Bronchial epithelial cell (primary cell): ENCODE measurements at regions not wholly inside any gene's neighbourhood (a gene's known extent, or its start where the extent isn't known, plus 50 kb on each side); places are given as distances from the start of the nearest gene placed in this dataset.
"Not testable (repeated sequence)": the region's sequence is repeated elsewhere in the genome, so short reads cannot be mapped to it uniquely, and the experiment has no call there.

Experiments used
- DNase-seq: peaks from one replicate; pipeline ENCODE4 v3.0.0-alpha.2; 2010; ENCODE audit warnings: low read depth
- FAIRE-seq: peaks from 2 replicates; lab custom pipeline; 2011; peaks lifted over from hg19 to GRCh38; lab: Jason Lieb, UNC
- H3K27me3 ChIP-seq: 2 replicates; pipeline ENCODE4 v1.5.1; 2011; ENCODE audit warnings: low read length; ENCODE audit not compliant: control insufficient read depth, insufficient read depth
- H3K36me3 ChIP-seq: 2 replicates; pipeline ENCODE4 v1.5.1; 2011; ENCODE audit warnings: low read length; ENCODE audit not compliant: control insufficient read depth, insufficient read depth
- H3K4me3 ChIP-seq: 2 replicates; pipeline ENCODE4 v1.5.1; 2011; ENCODE audit warnings: mild to moderate bottlenecking, low read depth, low read length, control low read depth
- CTCF ChIP-seq: IDR thresholded peaks from 2 replicates; pipeline ENCODE4 v1.5.1; 2011; ENCODE audit warnings: mild to moderate bottlenecking, moderate library complexity, low read length, control low read depth, inconsistent platforms; ENCODE audit not compliant: insufficient read depth, severe bottlenecking

GRCh38 chr6:114878091-114878490 lies 535.3 kb upstream of the HS3ST5 start:
- DNase-seq, result no peak
- FAIRE-seq, result no peak
- no peaks in the 10 kb centered on the region for H3K36me3 ChIP-seq
- no peaks in the 10 kb centered on the region for H3K27me3 ChIP-seq
- no peak overlapping the region for H3K4me3 ChIP-seq
- TF ChIP-seq CTCF, result no peak

GRCh38 chr6:114874410-114874809 lies 531.6 kb upstream of the HS3ST5 start:
- FAIRE-seq (no peak), DNase-seq (no peak)
- Histone ChIP-seq H3K27me3 (no peaks in the 10 kb centered on the region), H3K36me3 (no peaks in the 10 kb centered on the region), H3K4me3 (no peak overlapping the region)
- TF ChIP-seq CTCF, result no peak

GRCh38 chr6:114865506-114865905 lies 522.7 kb upstream of the HS3ST5 start:
- not testable (repeated sequence) for H3K27me3 ChIP-seq, FAIRE-seq, H3K36me3 ChIP-seq, H3K4me3 ChIP-seq, DNase-seq

GRCh38 chr6:114863610-114864009 lies 520.8 kb upstream of the HS3ST5 start:
- DNase-seq, result no peak
- Histone ChIP-seq H3K4me3 (no peak overlapping the region), H3K27me3 (no peaks in the 10 kb centered on the region), H3K36me3 (no peaks in the 10 kb centered on the region)
- TF ChIP-seq CTCF, result no peak
- FAIRE-seq, result no peak

GRCh38 chr6:114862819-114863218 lies 520.0 kb upstream of the HS3ST5 start:
- no peak for TF ChIP-seq CTCF
- no peaks in the 10 kb centered on the region for H3K27me3 ChIP-seq
- DNase-seq (no peak), FAIRE-seq (no peak)
- no peaks in the 10 kb centered on the region for H3K36me3 ChIP-seq
- no peak overlapping the region for H3K4me3 ChIP-seq

GRCh38 chr6:114862064-114862463 lies 519.2 kb upstream of the HS3ST5 start:
- TF ChIP-seq CTCF, result no peak

GRCh38 chr6:114844359-114844758 lies 501.5 kb upstream of the HS3ST5 start:
- Histone ChIP-seq H3K36me3 (no peaks in the 10 kb centered on the region), H3K4me3 (no peak overlapping the region), H3K27me3 (no peaks in the 10 kb centered on the region)
- FAIRE-seq, result no peak
- no peak for TF ChIP-seq CTCF
- no peak for DNase-seq

More at GRCh38 chr6:114862064-114862463, 519.2 kb upstream of the HS3ST5 start:
- FAIRE-seq (no peak), DNase-seq (no peak)
- H3K27me3 ChIP-seq, result no peaks in the 10 kb centered on the region
- no peaks in the 10 kb centered on the region for H3K36me3 ChIP-seq
- no peak overlapping the region for H3K4me3 ChIP-seq
